HG02852 (cell line): ENCODE measurements at regions not wholly inside any gene's neighbourhood (a gene's known extent, or its start where the extent isn't known, plus 50 kb on each side); places are given as distances from the start of the nearest gene placed in this dataset.

Experiments used
- ATAC-seq: cut with Tn5 transposase; IDR thresholded peaks from one replicate; pipeline ENCODE4 v1.9.1; 2021; ENCODE audit warnings: mild to moderate bottlenecking, moderate library complexity; ENCODE audit not compliant: unreplicated experiment

- ATAC-seq, result no peak
Measured at GRCh38 chr10:52908478-52908877, 135.9 kb upstream of the MBL2 start.

- ATAC-seq, result no peak
Measured at GRCh38 chr10:52906046-52906445, 133.5 kb upstream of the MBL2 start.

- ATAC-seq, result no peak
Measured at GRCh38 chr10:52903397-52903938, 130.9 kb upstream of the MBL2 start.

GRCh38 chr10:52900593-52900992 lies 128.0 kb upstream of the MBL2 start:
- peak; percentile 74 for ATAC-seq

- ATAC-seq, result no peak
Measured at GRCh38 chr10:52897162-52897561, 124.6 kb upstream of the MBL2 start.

- no peak for ATAC-seq
Measured at GRCh38 chr10:52895059-52895458, 122.5 kb upstream of the MBL2 start.

GRCh38 chr10:52890281-52890680 lies 117.7 kb upstream of the MBL2 start:
- ATAC-seq, result no peak

- no peak for ATAC-seq
Measured at GRCh38 chr10:52889611-52890010, 117.0 kb upstream of the MBL2 start.

- peak; percentile 98 for ATAC-seq
Measured at GRCh38 chr10:52883996-52884871, 111.7 kb upstream of the MBL2 start.

- ATAC-seq, result no peak
Measured at GRCh38 chr10:52879091-52879807, 106.7 kb upstream of the MBL2 start.

GRCh38 chr10:52877451-52877850 lies 104.9 kb upstream of the MBL2 start:
- no peak for ATAC-seq

GRCh38 chr10:52875336-52875735 lies 102.8 kb upstream of the MBL2 start:
- no peak for ATAC-seq

GRCh38 chr10:52874581-52874980 lies 102.0 kb upstream of the MBL2 start:
- ATAC-seq, result no peak

- ATAC-seq, result no peak
Measured at GRCh38 chr10:52871191-52871843, 98.7 kb upstream of the MBL2 start.

GRCh38 chr10:52870562-52870961 lies 98.0 kb upstream of the MBL2 start:
- ATAC-seq, result no peak

GRCh38 chr10:52869864-52870263 lies 97.3 kb upstream of the MBL2 start:
- ATAC-seq, result no peak

- ATAC-seq, result no peak
Measured at GRCh38 chr10:52865213-52865612, 92.6 kb upstream of the MBL2 start.

GRCh38 chr10:52864201-52865106 lies 91.9 kb upstream of the MBL2 start:
- ATAC-seq, result no peak

GRCh38 chr10:52858722-52859121 lies 86.1 kb upstream of the MBL2 start:
- no peak for ATAC-seq

- ATAC-seq, result no peak
Measured at GRCh38 chr10:52855546-52856325, 83.2 kb upstream of the MBL2 start.
